ENCODE measurements at regions not wholly inside any gene's neighbourhood (a gene's known extent, or its start where the extent isn't known, plus 50 kb on each side); places are given as distances from the start of the nearest gene placed in this dataset.

DNA sequence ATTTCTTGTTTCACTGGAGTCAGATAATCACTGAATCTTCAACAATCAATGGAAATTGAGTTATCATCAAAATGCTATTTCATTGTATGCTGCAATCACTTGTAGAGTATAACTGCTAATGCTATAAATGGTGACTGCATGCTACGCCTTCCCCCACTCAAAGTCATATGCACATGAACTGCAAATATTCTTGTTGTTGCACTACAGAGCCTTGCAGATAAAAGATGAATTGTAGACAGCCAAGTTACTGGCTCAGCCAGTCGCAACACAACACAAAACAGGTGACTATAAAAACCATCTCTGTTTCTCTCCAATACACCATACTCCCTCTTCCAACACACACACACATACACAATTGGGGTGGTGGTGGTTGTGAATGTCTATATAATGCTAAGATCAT, 171.0 kb upstream of the HMGA2 start:
- TF ChIP-seq, protein P1, sequence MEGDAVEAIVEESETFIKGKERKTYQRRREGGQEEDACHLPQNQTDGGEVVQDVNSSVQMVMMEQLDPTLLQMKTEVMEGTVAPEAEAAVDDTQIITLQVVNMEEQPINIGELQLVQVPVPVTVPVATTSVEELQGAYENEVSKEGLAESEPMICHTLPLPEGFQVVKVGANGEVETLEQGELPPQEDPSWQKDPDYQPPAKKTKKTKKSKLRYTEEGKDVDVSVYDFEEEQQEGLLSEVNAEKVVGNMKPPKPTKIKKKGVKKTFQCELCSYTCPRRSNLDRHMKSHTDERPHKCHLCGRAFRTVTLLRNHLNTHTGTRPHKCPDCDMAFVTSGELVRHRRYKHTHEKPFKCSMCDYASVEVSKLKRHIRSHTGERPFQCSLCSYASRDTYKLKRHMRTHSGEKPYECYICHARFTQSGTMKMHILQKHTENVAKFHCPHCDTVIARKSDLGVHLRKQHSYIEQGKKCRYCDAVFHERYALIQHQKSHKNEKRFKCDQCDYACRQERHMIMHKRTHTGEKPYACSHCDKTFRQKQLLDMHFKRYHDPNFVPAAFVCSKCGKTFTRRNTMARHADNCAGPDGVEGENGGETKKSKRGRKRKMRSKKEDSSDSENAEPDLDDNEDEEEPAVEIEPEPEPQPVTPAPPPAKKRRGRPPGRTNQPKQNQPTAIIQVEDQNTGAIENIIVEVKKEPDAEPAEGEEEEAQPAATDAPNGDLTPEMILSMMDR (IDR thresholded peaks at IDR 0.05) = no peak
- no peak for TF ChIP-seq POLR2A (IDR thresholded peaks at IDR 0.05)

Data from vagina (tissue), 2 donors.